T-helper 2 cell treated with Interferon-gamma antibody and Interleukin-4, amounts not matched to agents 100 ng/mL and 5 ng/mL, for 36 hours (primary cell): ENCODE measurements at regions not wholly inside any gene's neighbourhood (a gene's known extent, or its start where the extent isn't known, plus 50 kb on each side); places are given as distances from the start of the nearest gene placed in this dataset.

ENCODE experiments used
- intact Hi-C: fragments of 100-400 bp; cut with micrococcal nuclease; formaldehyde crosslinking; loops from one replicate; pipeline ENCODE4 v1.15.1; 2023

- intact Hi-C loops = no loop called here
Measured at GRCh38 chr2:237150186-237150585, 64.5 kb downstream of the COPS8 start.

GRCh38 chr2:237150831-237151375, 65.2 kb downstream of the COPS8 start:
- intact Hi-C loops = no loop called here

- intact Hi-C loops = no loop called here
Measured at GRCh38 chr2:237152361-237152760, 66.7 kb downstream of the COPS8 start.

GRCh38 chr2:237153181-237153580, 67.5 kb downstream of the COPS8 start:
- intact Hi-C loops = no loop called here

- intact Hi-C loops = loop anchor here (1.0 to 2.0 kb wide), 2 partner anchors 321 to 419 kb away; no protein-coding TSS in a partner anchor
Measured at GRCh38 chr2:237154082-237154638, 68.5 kb downstream of the COPS8 start.

GRCh38 chr2:237154884-237155851, 69.5 kb downstream of the COPS8 start:
- intact Hi-C loops = loop anchor here (1.0 to 2.0 kb wide), 2 partner anchors 320 to 418 kb away; no protein-coding TSS in a partner anchor

GRCh38 chr2:237156031-237156856, 70.6 kb downstream of the COPS8 start:
- intact Hi-C loops = no loop called here

GRCh38 chr2:237156857-237157779, 71.4 kb downstream of the COPS8 start:
- intact Hi-C loops = no loop called here

GRCh38 chr2:237157780-237158102, 72.1 kb downstream of the COPS8 start:
- intact Hi-C loops = no loop called here

GRCh38 chr2:237158194-237158593, 72.5 kb downstream of the COPS8 start:
- intact Hi-C loops = no loop called here

GRCh38 chr2:237159006-237159911, 73.6 kb downstream of the COPS8 start:
- intact Hi-C loops = no loop called here

GRCh38 chr2:237160271-237160919, 74.7 kb downstream of the COPS8 start:
- intact Hi-C loops = no loop called here

GRCh38 chr2:237161189-237161588, 75.5 kb downstream of the COPS8 start:
- intact Hi-C loops = no loop called here

GRCh38 chr2:237162959-237163358, 77.3 kb downstream of the COPS8 start:
- intact Hi-C loops = no loop called here

GRCh38 chr2:237164474-237165042, 78.9 kb downstream of the COPS8 start:
- intact Hi-C loops = no loop called here

GRCh38 chr2:237165405-237166276, 80.0 kb downstream of the COPS8 start:
- intact Hi-C loops = no loop called here

- intact Hi-C loops = no loop called here
Measured at GRCh38 chr2:237167038-237167437, 81.3 kb downstream of the COPS8 start.

- intact Hi-C loops = no loop called here
Measured at GRCh38 chr2:237167934-237168333, 82.2 kb downstream of the COPS8 start.
